HG02588 (cell line): ENCODE measurements at regions not wholly inside any gene's neighbourhood (a gene's known extent, or its start where the extent isn't known, plus 50 kb on each side); places are given as distances from the start of the nearest gene placed in this dataset.
"Not testable (repeated sequence)": the region's sequence is repeated elsewhere in the genome, so short reads cannot be mapped to it uniquely, and the experiment has no call there.

ENCODE experiments used
- ATAC-seq: cut with Tn5 transposase; IDR thresholded peaks from one replicate; pipeline ENCODE4 v1.9.1; 2021; ENCODE audit warnings: mild to moderate bottlenecking, moderate library complexity; ENCODE audit not compliant: unreplicated experiment

DNA sequence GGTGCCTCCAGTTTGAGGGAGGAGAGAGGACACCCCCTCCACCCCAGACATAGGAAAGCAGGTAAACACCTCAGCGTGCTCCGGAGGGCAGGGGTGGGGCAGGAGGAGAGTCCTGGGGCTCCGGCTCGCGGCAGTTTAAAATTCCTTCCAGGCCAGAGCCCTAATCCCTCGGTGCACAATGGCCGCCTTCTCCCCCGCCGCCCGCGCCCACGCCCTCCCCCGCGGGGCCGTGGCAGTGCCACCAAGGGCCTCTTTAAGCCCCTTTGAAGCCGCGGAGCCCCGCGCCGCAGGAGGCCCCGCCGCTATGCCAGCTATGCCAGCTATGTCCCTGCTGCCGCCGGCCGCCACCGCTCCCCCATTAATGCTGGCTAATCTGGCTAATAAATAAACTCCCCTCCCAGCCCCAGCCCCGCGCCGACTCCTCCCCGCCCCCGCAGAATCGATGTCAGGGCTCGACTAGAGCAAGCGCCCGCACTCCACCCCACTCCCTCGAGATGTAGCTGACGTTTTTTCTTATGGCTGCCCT lies 125.1 kb downstream of the MRPL14 start:
- no peak for ATAC-seq

GRCh38 chr6:44001318-44002066 lies 125.8 kb downstream of the MRPL14 start:
- no peak for ATAC-seq

GRCh38 chr6:44000164-44000842 lies 126.9 kb downstream of the MRPL14 start:
- ATAC-seq, result peak; percentile 27

DNA sequence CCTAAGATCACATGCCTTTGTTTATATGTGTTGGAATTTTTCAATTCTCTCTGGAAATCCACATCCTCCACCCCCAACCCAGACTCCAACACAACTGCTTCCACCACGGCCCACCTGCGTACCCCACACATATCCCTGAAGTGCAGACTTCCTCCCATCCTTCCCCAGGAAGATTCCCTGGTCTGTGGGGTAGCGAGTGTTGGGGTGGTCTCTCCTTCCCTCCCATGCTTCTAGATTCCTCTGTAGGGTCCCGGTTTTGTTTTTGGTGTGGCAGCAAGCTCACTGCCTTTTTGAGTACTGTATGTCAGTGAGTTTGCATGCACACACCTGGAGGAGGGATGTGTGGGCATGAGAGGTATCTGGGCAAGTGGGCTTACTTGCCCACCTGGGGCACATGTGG lies 127.6 kb downstream of the MRPL14 start:
- ATAC-seq, result no peak

DNA sequence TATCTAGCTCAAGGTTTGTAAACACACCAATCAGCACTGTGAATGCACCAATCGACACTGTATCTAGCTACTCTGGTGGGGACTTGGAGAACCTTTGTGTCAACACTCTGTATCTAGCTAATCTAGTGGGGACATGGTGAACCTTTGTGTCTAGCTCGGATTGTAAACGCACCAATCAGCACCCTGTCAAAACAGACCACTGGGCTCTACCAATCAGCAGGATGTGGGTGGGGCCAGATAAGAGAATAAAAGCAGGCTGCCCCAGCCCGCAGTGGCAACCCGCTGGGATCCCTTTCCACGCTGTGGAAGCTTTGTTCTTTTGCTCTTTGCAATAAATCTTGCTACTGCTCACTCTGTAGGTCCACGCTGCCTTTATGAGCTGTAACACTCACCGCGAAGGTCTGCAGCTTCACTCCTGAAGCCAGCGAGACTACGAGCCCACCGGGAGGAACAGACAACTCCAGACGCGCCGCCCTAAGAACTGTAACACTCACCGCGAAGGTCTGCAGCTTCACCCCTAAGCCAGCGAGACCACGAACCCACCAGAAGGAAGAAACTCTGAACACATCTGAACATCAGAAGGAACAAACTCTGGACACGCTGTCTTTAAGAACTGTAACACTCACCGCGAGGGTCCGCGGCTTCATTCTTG lies 128.5 kb downstream of the MRPL14 start:
- not testable (repeated sequence) for ATAC-seq

GRCh38 chr6:43997990-43998585 lies 129.2 kb downstream of the MRPL14 start:
- not testable (repeated sequence) for ATAC-seq

DNA sequence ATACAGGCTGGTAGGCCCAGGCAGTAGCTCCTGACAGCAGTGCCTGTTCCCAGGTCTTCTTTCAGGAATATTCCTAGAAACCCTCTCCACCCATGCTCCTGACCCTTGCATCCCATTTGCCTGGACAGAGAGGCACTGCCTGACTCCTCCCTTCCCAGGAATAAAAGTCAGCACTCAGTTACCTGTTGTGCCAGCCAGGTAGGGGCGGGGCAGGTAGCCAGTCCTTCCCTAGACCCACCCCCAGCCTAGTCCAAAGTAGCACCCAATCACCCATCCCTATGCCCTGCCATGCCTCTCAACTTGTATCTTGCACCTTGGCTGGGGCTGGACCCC lies 129.9 kb downstream of the MRPL14 start:
- ATAC-seq, result no peak

DNA sequence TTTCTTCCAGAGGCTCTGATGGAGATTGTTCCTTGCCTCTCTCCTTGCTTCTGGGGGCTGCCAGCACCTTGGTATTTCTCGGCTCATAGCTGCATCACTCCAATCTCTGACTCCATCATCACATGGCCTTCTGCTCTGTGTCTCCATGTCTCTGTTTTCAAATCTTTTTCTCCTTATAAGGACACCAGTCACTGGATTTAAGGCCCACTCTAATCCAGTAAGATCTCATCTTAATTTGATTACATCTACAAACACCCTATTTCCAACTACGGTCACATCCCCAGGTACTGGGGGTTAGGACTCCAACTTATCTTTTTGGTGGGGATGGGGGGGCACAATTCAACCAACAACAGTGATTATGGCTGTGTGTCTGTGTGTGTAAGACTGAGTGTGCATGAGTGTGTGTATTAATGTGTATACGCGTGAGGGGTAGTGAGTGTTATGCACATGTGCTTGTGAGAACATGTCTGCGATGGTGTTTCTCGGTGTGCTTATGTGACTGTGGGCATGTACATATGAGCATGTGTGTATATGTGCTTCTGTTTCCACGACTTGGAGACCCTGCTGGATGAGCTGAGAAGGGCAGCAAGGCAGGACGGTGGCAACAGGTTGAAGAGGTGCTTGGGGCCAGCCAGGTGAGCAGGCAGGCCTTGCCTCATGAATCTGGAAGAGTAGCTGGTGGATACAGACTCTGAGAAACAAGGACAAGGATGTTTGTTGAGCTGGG lies 130.5 kb downstream of the MRPL14 start:
- ATAC-seq, result no peak

GRCh38 chr6:43995137-43995536 lies 132.1 kb downstream of the MRPL14 start:
- no peak for ATAC-seq

DNA sequence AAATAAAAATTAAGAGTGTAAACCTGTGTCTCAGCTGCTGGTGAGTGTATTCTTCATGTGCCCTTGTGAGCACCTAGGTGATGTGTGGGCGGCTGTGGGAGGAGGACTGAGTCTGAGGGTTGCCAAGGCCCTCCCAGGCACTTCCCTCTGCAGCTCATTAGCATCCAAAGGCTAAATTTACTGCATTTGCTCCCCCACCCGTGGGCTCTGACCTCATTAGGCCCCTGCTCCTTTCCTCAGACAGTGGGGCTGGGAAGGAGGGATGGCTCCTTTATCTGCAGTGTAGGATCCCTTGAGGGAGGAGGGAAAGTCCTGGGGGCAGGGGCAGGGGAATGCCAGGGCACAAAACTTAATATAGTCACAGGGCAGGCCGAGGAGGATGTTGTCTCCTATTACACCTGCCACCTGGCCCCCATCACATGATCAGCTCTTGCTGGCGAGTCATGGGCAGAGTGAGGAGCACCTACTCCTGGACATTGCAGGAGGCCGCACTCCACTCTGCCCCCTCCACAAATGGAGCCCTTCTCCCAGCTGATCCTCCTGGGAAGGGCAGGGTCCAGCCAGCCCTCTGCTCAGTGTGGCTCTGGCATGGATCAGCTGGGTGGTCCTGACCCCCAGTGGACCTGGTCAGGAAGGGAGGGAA lies 133.2 kb downstream of the MRPL14 start:
- no peak for ATAC-seq

DNA sequence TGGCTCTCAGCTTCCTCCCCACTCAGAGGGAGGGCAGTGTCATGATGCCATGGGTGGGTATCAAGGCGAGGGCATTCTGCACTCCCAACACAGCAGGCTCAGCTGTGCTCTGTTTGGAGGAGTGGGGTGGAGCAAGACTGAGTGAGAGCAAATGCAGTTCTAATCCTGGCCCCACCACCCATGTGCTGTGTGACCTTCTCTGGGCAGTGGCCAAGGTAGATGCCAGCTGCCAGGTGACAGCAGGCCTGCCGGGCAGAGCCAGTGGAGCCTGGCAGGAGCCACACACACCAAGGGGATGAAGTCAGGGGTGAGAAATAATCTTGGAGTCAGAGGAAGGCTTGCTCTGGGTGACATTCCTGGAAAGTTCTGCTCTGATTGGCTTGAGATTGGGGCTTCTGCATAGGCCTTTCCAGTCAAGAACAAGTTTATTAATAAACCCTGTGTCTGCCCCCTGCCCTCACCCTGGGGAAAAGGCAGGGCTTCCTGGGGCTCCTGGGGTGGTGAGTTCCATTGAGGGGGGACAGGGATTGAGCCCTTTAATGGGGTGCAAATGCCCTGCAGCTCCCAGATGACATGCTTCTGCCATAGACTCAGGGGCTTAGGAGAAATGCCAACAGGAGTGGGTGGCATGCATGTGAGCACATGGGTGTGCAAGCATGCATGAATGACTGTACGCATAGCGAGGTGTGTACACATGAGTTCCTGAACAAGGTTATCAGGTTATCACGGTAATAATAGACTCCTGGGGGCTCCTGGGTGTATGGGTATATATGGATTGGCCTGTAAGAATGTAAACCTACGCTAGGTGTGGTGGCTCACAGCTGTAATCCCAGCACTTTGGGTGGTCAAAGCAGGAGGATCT lies 134.2 kb downstream of the MRPL14 start:
- no peak for ATAC-seq

- no peak for ATAC-seq
Measured at GRCh38 chr6:43992126-43992663, 135.1 kb downstream of the MRPL14 start.

DNA sequence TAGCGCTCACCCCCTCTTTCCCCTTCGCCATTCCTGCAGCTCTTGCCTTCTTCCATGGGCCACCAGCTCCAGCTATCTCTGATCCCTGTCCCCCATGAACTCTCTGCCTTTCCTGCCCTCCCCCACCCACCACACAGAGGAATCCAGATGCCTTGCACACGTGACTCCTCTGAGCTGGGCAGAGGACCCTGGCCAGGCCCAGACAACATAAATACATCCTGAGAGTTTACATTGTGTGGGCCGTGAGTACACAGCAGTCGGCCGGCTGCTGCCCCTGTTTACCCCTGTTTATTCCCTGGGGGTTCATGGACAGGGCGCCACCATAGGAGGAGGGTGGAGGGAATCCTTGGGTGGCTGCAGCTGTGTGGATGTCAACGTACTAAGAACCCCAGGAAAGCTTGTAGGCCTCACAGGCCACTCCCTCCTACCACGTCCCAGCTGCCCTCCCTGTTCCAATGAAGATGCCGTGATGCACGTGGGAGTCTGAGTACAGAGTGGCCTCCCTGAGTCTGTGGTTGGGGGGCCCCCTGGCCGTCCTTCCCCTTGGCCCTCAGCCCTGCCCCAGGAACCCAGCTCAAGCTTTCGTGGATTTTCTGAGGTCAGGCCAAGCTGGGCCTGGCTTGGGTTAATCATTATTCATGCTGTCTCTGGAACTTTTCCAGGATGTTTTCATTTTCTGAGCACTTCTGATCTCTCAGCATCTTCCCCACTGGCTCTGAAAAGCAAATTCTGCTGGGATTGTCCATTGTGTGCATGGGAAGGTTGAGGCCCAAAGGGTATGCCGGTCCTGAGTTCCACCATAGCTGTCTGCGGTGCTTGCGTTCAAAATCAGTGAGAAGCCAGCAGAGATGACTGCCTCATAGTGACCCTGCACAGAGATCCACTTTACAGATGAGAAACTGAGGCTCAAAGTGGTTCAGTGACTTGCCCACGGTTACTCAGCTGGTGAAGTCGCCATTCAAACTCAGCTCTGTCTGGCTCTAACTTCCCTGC lies 136.3 kb downstream of the MRPL14 start:
- ATAC-seq, result no peak

GRCh38 chr6:43990275-43990626 lies 137.0 kb downstream of the MRPL14 start:
- no peak for ATAC-seq

DNA sequence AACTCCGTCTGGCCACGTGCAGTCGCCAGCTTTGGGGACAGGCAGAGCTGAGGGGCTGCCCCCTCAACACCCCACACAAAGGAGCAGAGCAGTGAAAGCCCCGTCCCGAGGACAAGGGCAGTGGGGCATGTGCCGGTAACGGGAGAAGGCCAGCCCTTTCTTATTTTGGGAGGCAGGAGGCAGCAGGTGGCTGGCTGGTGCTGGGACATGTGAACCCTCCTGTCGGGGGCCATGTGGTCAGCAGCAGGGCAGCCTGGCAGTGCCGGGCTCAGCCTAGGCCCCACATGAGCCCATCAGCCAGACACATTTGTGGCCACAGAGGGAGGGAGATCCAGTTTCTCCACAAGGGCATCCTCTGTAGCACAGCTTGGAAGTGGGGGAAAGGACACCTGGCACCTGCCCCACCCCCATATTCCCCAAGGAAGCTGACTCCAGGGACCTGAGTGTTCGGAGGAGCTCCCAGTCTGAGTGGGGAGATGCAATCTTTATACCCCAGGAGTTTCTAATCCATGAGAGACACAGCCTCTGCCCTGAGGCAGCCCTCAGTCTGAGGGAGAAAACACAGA lies 137.6 kb downstream of the MRPL14 start:
- ATAC-seq, result no peak

DNA sequence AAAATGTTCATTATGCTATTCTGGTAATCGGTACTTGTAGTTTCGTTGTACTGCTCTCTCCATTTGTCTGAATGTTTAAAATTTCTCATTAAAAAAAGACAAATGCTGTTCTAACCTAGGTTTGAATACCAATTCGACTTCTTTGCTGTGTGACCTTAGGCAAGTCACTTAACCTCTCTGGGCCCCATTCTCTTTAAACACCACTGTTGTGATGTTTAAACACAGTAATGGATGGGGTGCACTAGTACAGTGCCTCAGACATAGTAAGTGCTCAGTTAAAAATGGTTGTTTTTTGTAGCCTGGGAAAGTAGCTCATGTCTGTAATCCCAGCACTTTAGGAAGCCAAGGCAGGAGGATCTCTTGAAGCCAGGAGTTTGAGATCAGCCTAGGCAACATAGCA lies 138.5 kb downstream of the MRPL14 start:
- no peak for ATAC-seq

DNA sequence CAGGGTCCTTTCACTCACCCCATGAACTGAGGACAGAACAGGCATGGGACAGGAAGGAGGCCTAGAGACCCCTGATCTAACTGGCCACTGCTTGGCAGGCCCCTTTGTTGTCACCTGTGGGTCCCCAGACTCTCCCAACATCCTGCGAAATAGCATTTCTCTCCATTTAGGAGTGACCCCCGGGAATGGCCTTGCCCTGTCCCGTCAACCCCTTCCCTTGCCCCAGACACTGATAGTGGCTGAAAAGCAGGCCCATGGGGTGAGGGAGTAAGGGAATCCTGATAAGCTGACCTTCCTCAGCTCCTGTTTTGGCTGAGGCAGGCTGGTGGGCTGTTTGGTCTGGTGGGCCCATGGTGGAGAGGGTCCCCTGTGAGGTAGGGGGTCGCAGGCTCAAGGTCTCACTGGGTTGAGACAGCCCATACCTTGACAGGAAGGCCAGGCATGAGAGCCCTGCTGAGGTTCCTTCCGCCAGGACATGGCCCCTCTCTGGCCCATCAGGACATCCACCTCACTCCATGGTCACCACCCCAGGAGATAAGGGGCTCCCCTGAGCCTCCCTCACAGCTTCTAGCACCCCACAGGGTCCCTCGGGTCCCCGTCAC lies 139.3 kb downstream of the MRPL14 start:
- ATAC-seq, result no peak
